Loucy (cell line): ENCODE measurements at regions not wholly inside any gene's neighbourhood (a gene's known extent, or its start where the extent isn't known, plus 50 kb on each side); places are given as distances from the start of the nearest gene placed in this dataset.

ENCODE experiments used
- H2AFZ ChIP-seq: fragments of 200-600 bp; sonication (generic); 2 replicates; pipeline ENCODE4 v1.6.0; 2016; ENCODE audit warnings: antibody characterized with exemption, mild to moderate bottlenecking, low read length, moderate library complexity
- H3F3A ChIP-seq: fragments of 200-600 bp; 2 replicates; pipeline ENCODE4 v1.6.0; 2016; ENCODE audit warnings: antibody characterized with exemption, low read depth, mild to moderate bottlenecking
- H3K27me3 ChIP-seq: fragments of 200-600 bp; sonication (generic); 2 replicates; pipeline ENCODE4 v1.6.1; 2014; ENCODE audit warnings: low read length, mild to moderate bottlenecking; ENCODE audit not compliant: insufficient read depth, poor library complexity, severe bottlenecking
- H3K36me3 ChIP-seq: fragments of 200-600 bp; sonication (generic); 2 replicates; pipeline ENCODE4 v1.6.1; 2016; ENCODE audit warnings: low read length; ENCODE audit not compliant: insufficient read depth
- H3K4me1 ChIP-seq: fragments of 200-600 bp; sonication (generic); 2 replicates; pipeline ENCODE4 v1.5.1; 2014; ENCODE audit warnings: low read length, mild to moderate bottlenecking; ENCODE audit not compliant: insufficient read depth, poor library complexity, severe bottlenecking
- H3K4me2 ChIP-seq: fragments of 200-600 bp; sonication (generic); 2 replicates; pipeline ENCODE4 v1.6.0; 2014; ENCODE audit warnings: antibody characterized with exemption, low read length, low read depth, mild to moderate bottlenecking; ENCODE audit not compliant: poor library complexity, severe bottlenecking
- H3K4me3 ChIP-seq: fragments of 200-600 bp; sonication (generic); 2 replicates; pipeline ENCODE4 v1.5.1; 2014; ENCODE audit warnings: low read length, mild to moderate bottlenecking, mixed read lengths; ENCODE audit not compliant: poor library complexity, severe bottlenecking
- H3K79me2 ChIP-seq: fragments of 200-600 bp; sonication (generic); 2 replicates; pipeline ENCODE4 v1.6.1; 2014; ENCODE audit warnings: low read length; ENCODE audit not compliant: insufficient read depth
- H3K9ac ChIP-seq: fragments of 200-600 bp; sonication (generic); 2 replicates; pipeline ENCODE4 v1.6.0; 2014; ENCODE audit warnings: mild to moderate bottlenecking, low read depth, low read length, moderate library complexity; ENCODE audit not compliant: poor library complexity, severe bottlenecking
- H3K9me2 ChIP-seq: fragments of 200-600 bp; sonication (generic); replicated peaks from 2 replicates; pipeline ENCODE4 v1.6.1; 2016; ENCODE audit warnings: low read depth, low read length, mixed read lengths
- H3K9me3 ChIP-seq: fragments of 200-600 bp; sonication (generic); 2 replicates; pipeline ENCODE4 v1.6.1; 2014; ENCODE audit warnings: mild to moderate bottlenecking, antibody characterized with exemption, low read length, low read depth; ENCODE audit not compliant: insufficient read depth
- H4K20me1 ChIP-seq: fragments of 200-600 bp; sonication (generic); 2 replicates; pipeline ENCODE4 v1.6.0; 2014; ENCODE audit warnings: antibody characterized with exemption, low read length, mild to moderate bottlenecking; ENCODE audit not compliant: insufficient read depth, poor library complexity, severe bottlenecking
- CTCF ChIP-seq: fragments of 200-600 bp; sonication (generic); conservative IDR thresholded peaks from 2 replicates; pipeline ENCODE4 v1.5.1; 2014; ENCODE audit warnings: mild to moderate bottlenecking, antibody characterized with exemption, low read length
- EZH2phosphoT487 ChIP-seq: fragments of 200-600 bp; IDR thresholded peaks from 2 replicates; pipeline ENCODE4 v1.6.1; 2018; ENCODE audit warnings: antibody characterized with exemption, mild to moderate bottlenecking, moderate library complexity, borderline replicate concordance

- H3K9me2 ChIP-seq, result no peaks in the 10 kb centered on the region; the same call in 1 of the 2 replicates
- H3K9me3 ChIP-seq, result no peaks in the 10 kb centered on the region; the same call in 1 of the 2 replicates
- H3K4me3 ChIP-seq, result no peak overlapping the region
- H3K79me2 ChIP-seq, result no peaks in the 10 kb centered on the region
- H3K9ac ChIP-seq, result no peak overlapping the region
- no peak overlapping the region for H3K4me2 ChIP-seq
- H3K36me3 ChIP-seq, result no peaks in the 10 kb centered on the region
- H3F3A ChIP-seq, result no peaks in the 10 kb centered on the region
- no peaks in the 10 kb centered on the region for H3K27me3 ChIP-seq
- no peak for TF ChIP-seq EZH2phosphoT487
- TF ChIP-seq CTCF, result no peak
- no peak overlapping the region for H2AFZ ChIP-seq
- no peaks in the 10 kb centered on the region for H3K4me1 ChIP-seq
- no peaks in the 10 kb centered on the region for H4K20me1 ChIP-seq
Measured at GRCh38 chr2:221758076-221758475, 186.0 kb upstream of the EPHA4 start.

GRCh38 chr2:221753401-221753800 is 181.3 kb upstream of the EPHA4 start:
- no peaks in the 10 kb centered on the region for H3K9me2 ChIP-seq
- no peak for TF ChIP-seq CTCF
- no peak for TF ChIP-seq EZH2phosphoT487
- H3K4me2 ChIP-seq, result no peak overlapping the region
- H4K20me1 ChIP-seq, result no peaks in the 10 kb centered on the region
- H3K4me3 ChIP-seq, result no peak overlapping the region
- H3K4me1 ChIP-seq, result no peaks in the 10 kb centered on the region
- H3F3A ChIP-seq, result no peaks in the 10 kb centered on the region
- no peaks in the 10 kb centered on the region for H3K27me3 ChIP-seq
- no peaks in the 10 kb centered on the region for H3K79me2 ChIP-seq
- no peak overlapping the region for H3K9ac ChIP-seq
- no peak overlapping the region for H2AFZ ChIP-seq
- no peaks in the 10 kb centered on the region for H3K36me3 ChIP-seq
- H3K9me3 ChIP-seq, result no peaks in the 10 kb centered on the region

DNA sequence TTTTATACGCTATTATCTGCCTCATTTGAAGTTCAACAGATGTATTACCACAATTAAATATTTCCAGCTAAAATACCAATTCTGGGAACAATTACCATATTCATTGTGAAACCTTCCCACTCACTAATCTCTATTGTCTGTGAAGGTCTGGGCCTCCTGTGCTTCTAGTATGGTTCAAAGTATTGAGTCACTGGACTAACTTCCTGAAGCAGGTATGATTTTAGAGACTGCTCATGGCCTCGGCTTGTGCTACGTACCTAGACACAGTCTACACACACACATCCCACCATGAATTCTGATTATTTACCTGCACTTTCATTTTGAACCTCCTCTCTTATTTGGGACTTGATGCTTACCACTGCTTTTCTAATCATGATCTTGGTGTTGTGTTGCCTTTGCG is 180.7 kb upstream of the EPHA4 start:
- no peaks in the 10 kb centered on the region for H3K36me3 ChIP-seq
- H3F3A ChIP-seq, result no peaks in the 10 kb centered on the region
- no peaks in the 10 kb centered on the region for H3K27me3 ChIP-seq
- H3K4me3 ChIP-seq, result no peak overlapping the region
- H3K9me2 ChIP-seq, result no peaks in the 10 kb centered on the region
- H3K79me2 ChIP-seq, result no peaks in the 10 kb centered on the region
- H4K20me1 ChIP-seq, result no peaks in the 10 kb centered on the region
- no peaks in the 10 kb centered on the region for H3K9me3 ChIP-seq
- no peak overlapping the region for H2AFZ ChIP-seq
- no peak overlapping the region for H3K4me2 ChIP-seq
- no peaks in the 10 kb centered on the region for H3K4me1 ChIP-seq
- TF ChIP-seq EZH2phosphoT487, result no peak
- no peak for TF ChIP-seq CTCF
- H3K9ac ChIP-seq, result no peak overlapping the region
